ENCODE measurements at regions not wholly inside any gene's neighbourhood (a gene's known extent, or its start where the extent isn't known, plus 50 kb on each side); places are given as distances from the start of the nearest gene placed in this dataset.

- no peak for DNase-seq (ENCODE audit: extremely low read depth, low read depth)
Measured at GRCh38 chr1:30638811-30639210, 84.6 kb downstream of the MATN1 start.

DNA sequence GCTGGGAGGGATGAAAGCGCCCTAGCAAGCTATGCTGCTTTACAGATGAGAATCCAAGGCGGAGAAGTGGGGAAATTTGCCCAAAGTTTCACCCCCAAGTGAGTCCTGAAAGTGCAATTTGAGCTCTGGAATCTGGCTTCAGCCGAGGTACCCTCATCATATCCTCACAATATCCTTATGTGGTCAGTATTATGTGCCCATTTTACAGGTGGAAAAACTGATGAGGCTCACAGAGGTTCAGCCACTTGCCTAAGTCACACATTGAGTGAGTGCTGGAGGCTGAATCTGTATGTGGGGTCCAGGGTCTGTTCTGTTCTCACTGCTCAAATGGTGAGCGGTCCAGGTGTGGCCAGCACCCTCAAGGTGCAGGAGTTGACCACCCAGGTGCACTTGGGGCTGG, 85.3 kb downstream of the MATN1 start:
- DNase-seq (ENCODE audit: extremely low read depth, low read depth), result no peak

- DNase-seq (ENCODE audit: extremely low read depth, low read depth), result no peak
Measured at GRCh38 chr1:30637183-30637980, 86.0 kb downstream of the MATN1 start.

DNA sequence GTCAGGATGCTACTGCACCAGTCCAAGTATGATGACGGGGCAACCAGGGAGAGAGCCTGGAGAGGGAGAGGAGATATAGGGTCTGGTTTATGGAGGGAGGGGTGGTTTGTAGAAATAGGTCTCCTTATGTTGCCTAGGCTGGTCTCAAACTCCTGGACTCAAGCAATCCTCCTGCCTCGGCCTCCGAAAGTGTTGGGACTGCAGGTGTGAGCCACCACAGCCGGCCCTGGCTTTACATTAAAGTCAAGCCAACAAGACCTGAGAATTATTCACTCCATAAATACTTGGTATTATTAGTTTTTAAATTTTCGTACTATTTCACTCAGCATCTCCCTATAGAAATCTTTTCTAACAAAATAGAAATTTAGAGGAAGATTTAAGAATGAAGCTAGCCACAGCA, 86.8 kb downstream of the MATN1 start:
- no peak for DNase-seq (ENCODE audit: extremely low read depth, low read depth)

GRCh38 chr1:30635391-30635975, 87.9 kb downstream of the MATN1 start:
- DNase-seq (ENCODE audit: extremely low read depth, low read depth), result no peak

- DNase-seq (ENCODE audit: extremely low read depth, low read depth), result no peak
Measured at GRCh38 chr1:30634507-30634906, 88.9 kb downstream of the MATN1 start.

- DNase-seq (ENCODE audit: extremely low read depth, low read depth), result no peak
Measured at GRCh38 chr1:30633294-30633693, 90.1 kb downstream of the MATN1 start.

DNA sequence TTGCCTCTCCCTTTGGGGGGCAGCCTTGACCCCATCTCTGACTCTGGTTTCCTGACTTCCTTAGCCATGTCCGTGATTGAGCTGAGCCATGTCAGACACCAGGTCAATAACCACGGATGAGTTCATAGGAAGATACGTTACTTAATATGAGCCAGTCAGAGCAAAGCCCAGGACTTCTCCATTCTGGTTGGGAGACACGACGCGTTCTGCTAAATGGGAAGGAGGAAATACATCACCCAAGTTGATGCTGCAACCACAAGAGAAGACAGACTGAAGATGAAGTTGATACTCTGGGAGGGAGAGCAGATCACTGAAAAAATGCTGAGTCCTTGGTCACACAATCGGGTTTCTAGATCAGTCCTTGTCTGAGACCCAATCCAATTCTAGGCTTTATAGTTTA, 90.9 kb downstream of the MATN1 start:
- DNase-seq (ENCODE audit: extremely low read depth, low read depth), result no peak

- no peak for DNase-seq (ENCODE audit: extremely low read depth, low read depth)
Measured at GRCh38 chr1:30631700-30632099, 91.7 kb downstream of the MATN1 start.

- no peak for DNase-seq (ENCODE audit: extremely low read depth, low read depth)
Measured at GRCh38 chr1:30629501-30629900, 93.9 kb downstream of the MATN1 start.

DNA sequence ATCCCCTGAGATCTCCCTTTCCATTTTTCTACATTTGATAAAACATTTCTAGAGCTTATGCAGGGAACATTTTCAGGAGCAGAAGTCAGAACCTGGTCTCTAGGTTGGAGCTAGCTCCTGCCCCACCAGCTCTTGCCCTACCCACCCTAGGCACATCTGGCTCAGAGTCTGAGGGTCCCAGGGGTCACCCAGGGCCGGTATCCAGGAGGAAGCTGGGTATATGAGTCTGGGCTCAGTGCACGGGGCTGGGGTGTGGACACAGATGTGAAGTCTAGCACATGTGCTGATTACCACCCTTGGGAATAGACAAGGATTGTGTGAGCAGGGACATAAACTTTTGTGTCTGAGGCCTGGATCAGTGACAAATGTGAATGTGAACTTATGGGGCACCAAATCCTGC, 95.4 kb downstream of the MATN1 start:
- DNase-seq (ENCODE audit: extremely low read depth, low read depth), result no peak

DNA sequence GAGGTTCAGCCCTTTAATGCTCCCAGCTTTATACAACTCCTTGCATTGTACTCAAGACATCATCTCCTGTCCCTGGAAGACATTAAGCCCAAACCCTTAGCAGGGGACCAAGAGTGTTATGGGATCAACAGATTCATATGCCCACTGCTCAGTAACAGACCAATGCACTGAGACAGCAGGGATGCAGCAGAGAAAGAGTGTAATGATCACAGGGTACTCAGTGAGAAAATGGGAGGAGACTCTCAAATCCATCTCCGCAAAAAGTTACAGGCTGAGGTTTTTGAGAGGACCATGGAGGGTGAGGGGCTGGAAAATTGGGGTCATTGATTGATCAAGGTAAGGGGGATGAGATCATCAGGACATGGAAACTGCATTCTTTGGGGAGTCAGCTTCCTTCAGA, 96.2 kb downstream of the MATN1 start:
- no peak for DNase-seq (ENCODE audit: extremely low read depth, low read depth)

- no peak for DNase-seq (ENCODE audit: extremely low read depth, low read depth)
Measured at GRCh38 chr1:30623431-30623830, 100.0 kb downstream of the MATN1 start.

GRCh38 chr1:30619619-30620018, 103.8 kb downstream of the MATN1 start:
- DNase-seq (ENCODE audit: extremely low read depth, low read depth), result no peak

DNA sequence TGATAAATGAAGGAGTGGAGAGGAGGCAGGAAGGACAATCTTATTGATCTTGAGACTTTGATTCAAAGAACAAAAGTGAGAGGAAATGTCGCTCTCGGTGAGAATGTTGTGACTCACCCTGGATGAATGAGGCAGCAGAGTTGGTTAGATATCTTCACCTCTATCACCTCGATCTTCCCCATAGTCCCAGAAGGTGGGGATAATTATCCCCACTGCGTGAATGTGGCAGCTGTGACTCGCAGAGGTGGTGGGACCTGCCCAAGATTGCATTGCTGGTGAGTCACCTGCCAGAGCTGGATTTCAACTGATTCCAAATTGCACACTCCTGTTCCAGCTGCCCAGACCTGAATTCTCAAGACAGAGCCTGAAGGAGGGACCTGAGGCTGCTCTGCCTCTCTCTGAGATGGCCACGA, 105.0 kb downstream of the MATN1 start:
- DNase-seq (ENCODE audit: extremely low read depth, low read depth), result no peak

DNA sequence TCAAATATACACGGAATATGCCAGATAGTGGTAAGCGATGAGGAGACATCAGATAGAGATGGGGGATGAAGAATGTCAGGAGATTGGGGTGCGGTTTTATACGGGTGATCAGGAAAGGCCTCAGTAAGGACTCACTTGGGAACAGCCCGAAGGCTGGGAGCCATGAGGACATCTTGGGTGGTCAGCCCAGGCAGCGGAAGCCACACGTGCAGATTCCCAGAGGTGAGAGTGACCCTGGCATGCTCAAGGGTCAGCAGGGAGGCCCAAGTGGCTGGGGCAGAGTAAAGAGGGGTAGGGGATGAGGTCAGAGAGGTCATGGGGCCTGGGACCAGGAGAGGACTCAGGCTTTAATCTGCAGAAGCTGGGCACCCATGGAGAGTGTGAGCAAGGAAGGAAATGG, 106.6 kb downstream of the MATN1 start:
- no peak for DNase-seq (ENCODE audit: extremely low read depth, low read depth)

DNA sequence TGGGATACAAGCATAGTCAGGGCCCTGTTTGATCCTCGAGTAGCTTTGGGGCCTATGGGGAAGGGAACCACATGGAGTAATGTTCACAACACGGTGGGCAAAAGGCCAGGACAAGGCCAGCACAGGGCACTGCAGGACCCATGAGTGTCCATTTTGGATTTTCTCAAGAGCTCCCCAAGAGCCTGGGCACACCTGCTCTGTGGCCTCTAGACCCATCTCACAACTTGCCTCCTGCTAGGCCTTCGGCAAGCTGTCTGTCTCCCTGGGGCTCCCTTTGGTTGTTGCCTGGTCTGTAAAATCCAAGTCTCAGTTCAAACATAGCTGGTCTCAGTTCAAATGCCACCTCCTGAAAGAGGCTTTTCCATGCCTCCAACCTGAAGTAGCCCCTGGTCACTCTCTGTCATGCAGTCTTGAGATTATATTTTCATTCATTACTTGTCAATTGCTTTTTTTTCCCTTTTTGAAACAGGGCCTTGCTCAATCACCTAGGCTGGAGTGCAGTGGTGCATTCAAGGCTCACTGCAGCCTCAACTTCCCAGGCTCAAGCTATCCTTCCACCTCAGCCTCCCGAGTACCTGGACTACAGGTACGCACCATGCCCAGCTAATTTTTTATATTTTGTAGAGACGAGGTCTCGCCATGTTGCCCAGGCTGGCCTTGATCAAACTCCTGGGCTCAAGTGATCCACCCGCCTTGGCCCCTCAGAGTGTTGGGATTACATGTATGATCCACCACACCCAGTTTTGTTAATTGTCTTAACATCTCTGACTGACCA, 107.4 kb downstream of the MATN1 start:
- no peak for DNase-seq (ENCODE audit: extremely low read depth, low read depth)

- DNase-seq (ENCODE audit: extremely low read depth, low read depth), result no peak
Measured at GRCh38 chr1:30615076-30615795, 108.1 kb downstream of the MATN1 start.

DNA sequence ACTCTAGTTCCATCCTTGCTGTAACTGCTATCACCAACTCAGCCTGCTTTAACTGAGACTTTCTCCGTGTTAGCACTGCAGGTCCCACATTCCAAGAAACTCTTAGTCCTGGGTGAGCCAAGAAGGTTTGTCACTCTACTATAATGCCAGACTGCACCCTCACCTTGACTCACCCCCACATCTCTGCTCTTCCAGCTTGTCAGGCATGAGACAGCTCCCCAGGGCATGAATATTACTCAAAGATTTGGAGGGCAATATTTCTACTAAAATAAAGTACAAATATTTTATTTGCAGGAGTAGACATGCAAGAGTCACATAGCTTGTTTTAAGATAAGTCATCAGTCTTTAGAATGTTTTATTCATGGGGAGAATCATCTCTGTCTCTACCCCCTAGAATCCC, 110.2 kb downstream of the MATN1 start:
- no peak for DNase-seq (ENCODE audit: extremely low read depth, low read depth)

- DNase-seq (ENCODE audit: extremely low read depth, low read depth), result no peak
Measured at GRCh38 chr1:30612536-30613065, 110.8 kb downstream of the MATN1 start.

GRCh38 chr1:30611741-30612309, 111.6 kb downstream of the MATN1 start:
- no peak for DNase-seq (ENCODE audit: extremely low read depth, low read depth)

Data from NCI-H460 (cell line).